PC-9 (cell line): ENCODE measurements at regions not wholly inside any gene's neighbourhood (a gene's known extent, or its start where the extent isn't known, plus 50 kb on each side); places are given as distances from the start of the nearest gene placed in this dataset.
"Not testable (repeated sequence)": the region's sequence is repeated elsewhere in the genome, so short reads cannot be mapped to it uniquely, and the experiment has no call there.

ENCODE experiments used
- BruUV-seq: library from RNA; stranded (reverse); fragments of 400-500 nt; replicated peaks from 2 replicates; lab custom pipeline; 2021; lab: Mats Ljungman, UMichigan
- CTCF ChIA-PET: fragments of 300-600 bp; sonication (Branson Sonifier 250); formaldehyde crosslinking; loops from one replicate; lab custom pipeline; 2022; ENCODE audit warnings: antibody characterized with exemption; lab: Charles Lee
- POLR2A ChIA-PET: fragments of 300-600 bp; sonication (Branson Sonifier 250); formaldehyde crosslinking; loops from one replicate; lab custom pipeline; 2022; ENCODE audit warnings: antibody characterized with exemption; ENCODE audit not compliant: unreplicated experiment; lab: Charles Lee
- DNase-seq, 2 experiments: peaks; one replicate each; pipeline versions ENCODE4 v3.0.0 to v3.0.0-alpha.2; 2015 to 2022; ENCODE audit warnings: mixed read lengths in 1 of 2
- H2AFZ ChIP-seq: fragments of 200-600 bp; sonication (generic); 2 replicates; pipeline ENCODE4 v1.8.1; 2017; ENCODE audit warnings: antibody characterized with exemption
- H3F3A ChIP-seq: fragments of 200-600 bp; sonication (generic); 2 replicates; pipeline ENCODE4 v1.8.1; 2017; ENCODE audit warnings: antibody characterized with exemption, mild to moderate bottlenecking, low read depth; ENCODE audit not compliant: insufficient read depth
- H3K27ac ChIP-seq: fragments of 200-600 bp; sonication (generic); 2 replicates; pipeline ENCODE4 v1.6.1; 2016; ENCODE audit warnings: mixed run types
- H3K27me3 ChIP-seq: fragments of 200-600 bp; sonication (generic); 2 replicates; pipeline ENCODE4 v1.6.1; 2016; ENCODE audit warnings: low read depth, mixed run types; ENCODE audit not compliant: insufficient read depth
- H3K36me3 ChIP-seq: fragments of 200-600 bp; sonication (generic); 2 replicates; pipeline ENCODE4 v1.6.1; 2016; ENCODE audit warnings: low read depth, mixed run types
- H3K4me1 ChIP-seq: fragments of 200-600 bp; sonication (generic); replicated peaks from 2 replicates; pipeline ENCODE4 v1.6.1; 2016; ENCODE audit warnings: mixed run types; ENCODE audit not compliant: insufficient read depth
- H3K4me2 ChIP-seq: fragments of 200-600 bp; sonication (generic); 2 replicates; pipeline ENCODE4 v1.6.1; 2017; ENCODE audit warnings: mixed run types
- H3K4me3 ChIP-seq: fragments of 200-600 bp; sonication (generic); 2 replicates; pipeline ENCODE4 v1.6.1; 2016; ENCODE audit warnings: mixed run types
- H3K79me2 ChIP-seq: fragments of 200-600 bp; sonication (generic); 2 replicates; pipeline ENCODE4 v1.6.1; 2017; ENCODE audit warnings: low read depth, mixed run types
- H3K9me2 ChIP-seq: fragments of 200-600 bp; sonication (generic); 2 replicates; pipeline ENCODE4 v1.8.1; 2017; ENCODE audit warnings: mild to moderate bottlenecking; ENCODE audit not compliant: insufficient read depth
- H3K9me3 ChIP-seq: fragments of 200-600 bp; sonication (generic); 2 replicates; pipeline ENCODE4 v1.8.1; 2016; ENCODE audit warnings: low read depth; ENCODE audit not compliant: insufficient read depth
- H4K20me1 ChIP-seq: fragments of 200-600 bp; sonication (generic); 2 replicates; pipeline ENCODE4 v1.8.1; 2017; ENCODE audit not compliant: insufficient read depth
- CTCF ChIP-seq: fragments of 200-600 bp; sonication (generic); conservative IDR thresholded peaks from 2 replicates; pipeline ENCODE4 v1.6.1; 2017; ENCODE audit warnings: mixed run types, antibody characterized with exemption, mild to moderate bottlenecking, moderate library complexity
- EZH2 ChIP-seq: fragments of 200-600 bp; sonication (generic); IDR thresholded peaks from 2 replicates; pipeline ENCODE4 v1.8.0; 2017; ENCODE audit warnings: antibody characterized with exemption, low read depth
- intact Hi-C: fragments of 100-400 bp; cut with micrococcal nuclease; formaldehyde crosslinking; loops from one replicate; pipeline ENCODE4 v1.10.0; 2022; ENCODE audit not compliant: unreplicated experiment

DNA sequence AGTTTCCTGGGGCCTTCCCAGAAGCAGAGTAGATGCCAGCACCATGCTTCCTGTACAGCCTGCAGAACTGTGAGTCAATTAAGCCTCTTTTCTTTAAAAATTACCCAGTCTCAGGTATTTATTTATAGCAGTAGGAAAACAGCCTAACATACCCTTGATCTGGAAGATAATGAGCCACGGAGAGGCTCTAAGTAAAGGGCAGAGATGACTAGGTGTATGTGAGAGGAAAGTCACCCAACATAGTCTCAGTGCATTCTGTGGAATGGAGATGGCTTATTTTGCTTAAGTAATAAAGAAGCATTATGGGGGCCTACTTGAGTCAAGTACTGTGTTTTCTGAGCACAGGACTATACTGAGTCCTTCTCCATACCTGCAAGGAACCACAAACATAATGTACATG, 199.5 kb downstream of the CPEB2 start:
- intact Hi-C loops, result no loop called here
- Histone ChIP-seq H3K9me3 (no peaks in the 10 kb centered on the region), H3K9me2 (no peaks in the 10 kb centered on the region), H4K20me1 (no peaks in the 10 kb centered on the region), H3K79me2 (no peaks in the 10 kb centered on the region), H3K27ac (no peak overlapping the region), H3K4me2 (no peak overlapping the region), H2AFZ (no peak overlapping the region), H3K36me3 (no peaks in the 10 kb centered on the region), H3F3A (no peaks in the 10 kb centered on the region), H3K27me3 (no peaks in the 10 kb centered on the region), H3K4me3 (no peak overlapping the region), H3K4me1 (no peaks in the 10 kb centered on the region)
- no peak for DNase-seq
- POLR2A ChIA-PET, result no interaction called here
- CTCF ChIA-PET, result interaction anchor here (0.6 kb wide), 1 partner anchor 33 kb away, joined by 5 read pairs; no protein-coding TSS in a partner anchor
- TF ChIP-seq CTCF (no peak), EZH2 (no peak)
- no TSS peak for BruUV-seq

DNA sequence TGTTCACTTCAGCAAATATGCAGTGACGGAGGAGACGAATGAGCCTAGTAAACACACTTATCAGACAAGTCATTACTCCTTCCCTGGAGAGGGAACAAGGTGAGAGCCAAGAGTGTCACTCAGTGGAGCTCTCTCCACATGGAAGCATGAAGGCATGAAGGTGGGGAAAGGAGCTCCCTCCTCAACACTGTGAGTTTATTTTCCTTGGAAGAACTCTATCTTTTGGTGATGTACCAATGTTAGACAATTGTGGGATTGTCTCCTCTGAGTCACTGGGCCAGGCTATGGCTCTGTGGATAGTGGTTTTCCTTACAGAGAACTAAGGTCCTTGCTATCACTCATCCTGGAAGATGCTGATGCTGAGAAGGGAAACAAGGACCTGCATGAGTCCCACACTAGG, 200.2 kb downstream of the CPEB2 start:
- BruUV-seq, result no TSS peak
- H3K27ac ChIP-seq, result no peak overlapping the region
- intact Hi-C loops, result no loop called here
- no peak overlapping the region for H2AFZ ChIP-seq
- no peak overlapping the region for H3K4me3 ChIP-seq
- CTCF ChIA-PET, result no interaction called here
- TF ChIP-seq CTCF (no peak), EZH2 (no peak)
- no peak overlapping the region for H3K4me2 ChIP-seq
- POLR2A ChIA-PET, result no interaction called here
- H3K79me2 ChIP-seq, result no peaks in the 10 kb centered on the region
- H3F3A ChIP-seq, result no peaks in the 10 kb centered on the region
- H3K36me3 ChIP-seq, result no peaks in the 10 kb centered on the region
- no peaks in the 10 kb centered on the region for H3K9me2 ChIP-seq
- no peaks in the 10 kb centered on the region for H3K4me1 ChIP-seq
- H4K20me1 ChIP-seq, result no peaks in the 10 kb centered on the region
- no peak for DNase-seq
- H3K9me3 ChIP-seq, result no peaks in the 10 kb centered on the region
- H3K27me3 ChIP-seq, result no peaks in the 10 kb centered on the region

DNA sequence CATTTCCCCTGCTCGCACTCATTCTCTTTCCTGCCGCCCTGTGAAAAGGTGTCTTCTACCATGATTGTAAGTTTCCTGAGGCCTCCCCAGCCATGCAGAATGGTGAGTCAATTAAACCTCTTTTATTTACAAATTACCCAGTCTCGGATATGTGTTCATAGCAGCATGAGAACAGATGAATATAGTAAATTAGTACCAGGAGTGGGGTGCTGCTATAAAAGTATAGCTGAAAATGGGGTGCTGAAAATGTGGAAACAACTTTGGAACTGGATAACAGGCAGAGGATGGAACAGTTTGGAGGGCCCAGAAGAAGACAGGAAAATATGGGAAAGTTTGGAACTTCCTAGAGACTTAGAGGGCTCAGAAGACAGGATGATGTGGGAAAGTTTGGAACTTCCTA, 204.2 kb downstream of the CPEB2 start:
- H3K4me1 ChIP-seq, H3K36me3 ChIP-seq, H3K9me3 ChIP-seq, POLR2A ChIA-PET, CTCF ChIA-PET, H3K9me2 ChIP-seq, DNase-seq, H4K20me1 ChIP-seq, H3K79me2 ChIP-seq, H3K27me3 ChIP-seq, H3F3A ChIP-seq, H3K4me3 ChIP-seq, H2AFZ ChIP-seq, H3K27ac ChIP-seq, H3K4me2 ChIP-seq, intact Hi-C loops, BruUV-seq: not testable (repeated sequence)

DNA sequence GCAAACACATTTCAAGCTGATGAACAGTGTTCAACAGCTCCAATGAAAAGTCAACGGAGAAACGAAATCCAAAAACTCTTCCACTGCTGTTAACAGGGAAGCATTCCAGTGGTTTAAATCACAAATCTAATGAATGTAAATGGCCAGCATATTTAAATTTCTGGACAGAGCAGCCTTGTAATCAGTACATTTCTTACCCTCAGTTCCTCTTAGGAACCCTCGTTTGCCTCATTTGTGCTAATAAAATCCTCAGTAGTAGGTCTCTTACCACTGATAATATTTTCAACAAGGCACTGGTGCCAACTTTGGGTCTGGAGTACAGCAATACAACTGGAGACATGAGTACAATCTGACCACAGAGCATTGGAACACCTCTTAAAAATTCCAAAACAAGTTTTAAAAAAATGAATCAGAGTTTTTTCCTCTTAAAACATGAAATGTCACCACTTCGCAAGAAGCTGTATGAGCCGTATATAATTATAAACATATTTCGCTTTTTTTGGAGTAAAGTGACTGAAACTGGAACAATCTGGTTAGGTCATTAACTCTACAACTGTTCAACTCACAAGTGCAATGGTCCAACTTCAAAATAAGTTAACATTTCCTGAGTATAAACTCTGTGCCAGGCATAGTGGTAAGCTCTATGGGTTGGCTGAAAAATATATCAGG, 211.2 kb downstream of the CPEB2 start:
- intact Hi-C loops, result no loop called here
- BruUV-seq, result no TSS peak
- Histone ChIP-seq H3K27ac (no peak overlapping the region), H3K36me3 (no peaks in the 10 kb centered on the region), H3F3A (no peaks in the 10 kb centered on the region), H4K20me1 (no peaks in the 10 kb centered on the region), H3K4me2 (no peak overlapping the region), H2AFZ (no peak overlapping the region), H3K27me3 (no peaks in the 10 kb centered on the region), H3K4me3 (no peak overlapping the region), H3K9me2 (0 out of 2 replicates have a peak, but pooled peaks cover 4% of the 10 kb centered on the region), H3K79me2 (no peaks in the 10 kb centered on the region), H3K9me3 (no peaks in the 10 kb centered on the region), H3K4me1 (no peaks in the 10 kb centered on the region)
- CTCF ChIA-PET, result no interaction called here
- DNase-seq, result no peak
- POLR2A ChIA-PET, result no interaction called here
- TF ChIP-seq EZH2, result no peak
- TF ChIP-seq CTCF, result no peak
